ENCODE measurements at regions not wholly inside any gene's neighbourhood (a gene's known extent, or its start where the extent isn't known, plus 50 kb on each side); places are given as distances from the start of the nearest gene placed in this dataset.

GRCh38 chr14:34046799-34047520 is 96.1 kb upstream of the EGLN3 start (continued):
- no peak for TF ChIP-seq RBFOX2 (IDR thresholded peaks at IDR 0.05; ENCODE audit: low read depth, low read length)
- TF ChIP-seq BHLHE40 (IDR thresholded peaks at IDR 0.05; ENCODE audit: low read length) = no peak
- peak; percentile 53; the same call in 1 of the 2 replicates for TF ChIP-seq KLF16 (IDR thresholded peaks at IDR 0.05)
- TF ChIP-seq CBX3 (IDR thresholded peaks at IDR 0.05; ENCODE audit: borderline replicate concordance in 1 of 2, low read length in 2 of 2) = peak in 1 of 2 experiments; percentile 34; a peak in 1 of 3 replicates
- TF ChIP-seq, protein P1, sequence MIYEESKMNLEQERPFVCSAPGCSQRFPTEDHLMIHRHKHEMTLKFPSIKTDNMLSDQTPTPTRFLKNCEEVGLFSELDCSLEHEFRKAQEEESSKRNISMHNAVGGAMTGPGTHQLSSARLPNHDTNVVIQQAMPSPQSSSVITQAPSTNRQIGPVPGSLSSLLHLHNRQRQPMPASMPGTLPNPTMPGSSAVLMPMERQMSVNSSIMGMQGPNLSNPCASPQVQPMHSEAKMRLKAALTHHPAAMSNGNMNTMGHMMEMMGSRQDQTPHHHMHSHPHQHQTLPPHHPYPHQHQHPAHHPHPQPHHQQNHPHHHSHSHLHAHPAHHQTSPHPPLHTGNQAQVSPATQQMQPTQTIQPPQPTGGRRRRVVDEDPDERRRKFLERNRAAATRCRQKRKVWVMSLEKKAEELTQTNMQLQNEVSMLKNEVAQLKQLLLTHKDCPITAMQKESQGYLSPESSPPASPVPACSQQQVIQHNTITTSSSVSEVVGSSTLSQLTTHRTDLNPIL (CRISPR knock-in tag; IDR thresholded peaks at IDR 0.05) = no peak
- 0 out of 2 replicates have a peak, but pooled peaks have one; percentile 50 for TF ChIP-seq ZNF766 (CRISPR knock-in tag; conservative IDR thresholded peaks at IDR 0.05)
- TF ChIP-seq SMARCA4 (IDR thresholded peaks at IDR 0.05) = peak; percentile 79
- no peak for TF ChIP-seq PTRF (tag; IDR thresholded peaks at IDR 0.05)
- no peak for TF ChIP-seq ZFPM2 (CRISPR knock-in tag; IDR thresholded peaks at IDR 0.05)
- peak; percentile 91 for TF ChIP-seq NFE2 (IDR thresholded peaks at IDR 0.05; ENCODE audit: low read depth)
- 0 out of 2 replicates have a peak, but pooled peaks have one; percentile 25 for TF ChIP-seq SMARCC2 (IDR thresholded peaks at IDR 0.05; ENCODE audit: low read depth)
- TF ChIP-seq POLR2H (tag; IDR thresholded peaks at IDR 0.05; ENCODE audit: low read depth) = no peak
- TF ChIP-seq ZNF274 (IDR thresholded peaks at IDR 0.05; ENCODE audit: borderline replicate concordance, low read depth, low read length) = no peak
- no peak for TF ChIP-seq GABPB1 (CRISPR knock-in tag; IDR thresholded peaks at IDR 0.05)
- TF ChIP-seq, protein P2, sequence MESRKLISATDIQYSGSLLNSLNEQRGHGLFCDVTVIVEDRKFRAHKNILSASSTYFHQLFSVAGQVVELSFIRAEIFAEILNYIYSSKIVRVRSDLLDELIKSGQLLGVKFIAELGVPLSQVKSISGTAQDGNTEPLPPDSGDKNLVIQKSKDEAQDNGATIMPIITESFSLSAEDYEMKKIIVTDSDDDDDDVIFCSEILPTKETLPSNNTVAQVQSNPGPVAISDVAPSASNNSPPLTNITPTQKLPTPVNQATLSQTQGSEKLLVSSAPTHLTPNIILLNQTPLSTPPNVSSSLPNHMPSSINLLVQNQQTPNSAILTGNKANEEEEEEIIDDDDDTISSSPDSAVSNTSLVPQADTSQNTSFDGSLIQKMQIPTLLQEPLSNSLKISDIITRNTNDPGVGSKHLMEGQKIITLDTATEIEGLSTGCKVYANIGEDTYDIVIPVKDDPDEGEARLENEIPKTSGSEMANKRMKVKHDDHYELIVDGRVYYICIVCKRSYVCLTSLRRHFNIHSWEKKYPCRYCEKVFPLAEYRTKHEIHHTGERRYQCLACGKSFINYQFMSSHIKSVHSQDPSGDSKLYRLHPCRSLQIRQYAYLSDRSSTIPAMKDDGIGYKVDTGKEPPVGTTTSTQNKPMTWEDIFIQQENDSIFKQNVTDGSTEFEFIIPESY (CRISPR knock-in tag; IDR thresholded peaks at IDR 0.05) = 0 out of 2 replicates have a peak, but pooled peaks have one; percentile 22
- TF ChIP-seq ZNF121 (CRISPR knock-in tag; conservative IDR thresholded peaks at IDR 0.05) = no peak
- no peak for TF ChIP-seq POLR2AphosphoS2 (IDR thresholded peaks at IDR 0.05; ENCODE audit: low read length)
- TF ChIP-seq TCF15 (CRISPR knock-in tag; IDR thresholded peaks at IDR 0.05) = no peak
- no peak for TF ChIP-seq NCOA2 (IDR thresholded peaks at IDR 0.05; ENCODE audit: partially characterized antibody in 2 of 2)
- no peak for TF ChIP-seq ZNF311 (CRISPR knock-in tag; IDR thresholded peaks at IDR 0.05)
- TF ChIP-seq, protein P3, sequence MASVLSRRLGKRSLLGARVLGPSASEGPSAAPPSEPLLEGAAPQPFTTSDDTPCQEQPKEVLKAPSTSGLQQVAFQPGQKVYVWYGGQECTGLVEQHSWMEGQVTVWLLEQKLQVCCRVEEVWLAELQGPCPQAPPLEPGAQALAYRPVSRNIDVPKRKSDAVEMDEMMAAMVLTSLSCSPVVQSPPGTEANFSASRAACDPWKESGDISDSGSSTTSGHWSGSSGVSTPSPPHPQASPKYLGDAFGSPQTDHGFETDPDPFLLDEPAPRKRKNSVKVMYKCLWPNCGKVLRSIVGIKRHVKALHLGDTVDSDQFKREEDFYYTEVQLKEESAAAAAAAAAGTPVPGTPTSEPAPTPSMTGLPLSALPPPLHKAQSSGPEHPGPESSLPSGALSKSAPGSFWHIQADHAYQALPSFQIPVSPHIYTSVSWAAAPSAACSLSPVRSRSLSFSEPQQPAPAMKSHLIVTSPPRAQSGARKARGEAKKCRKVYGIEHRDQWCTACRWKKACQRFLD (CRISPR knock-in tag; IDR thresholded peaks at IDR 0.05) = no peak
- TF ChIP-seq ZNF75A (CRISPR knock-in tag; IDR thresholded peaks at IDR 0.05) = no peak
- no peak for TF ChIP-seq MED1 (CRISPR knock-in tag; IDR thresholded peaks at IDR 0.05; ENCODE audit: borderline replicate concordance)
- peak; percentile 41 for TF ChIP-seq MAFG (tag; conservative IDR thresholded peaks at IDR 0.05)
- TF ChIP-seq RNF2 (IDR thresholded peaks at IDR 0.05) = peak; percentile 57; the same call in 1 of the 2 replicates
- peak; percentile 54; the same call in 1 of the 2 replicates for TF ChIP-seq STAT5A (IDR thresholded peaks at IDR 0.05; ENCODE audit: borderline replicate concordance, low read length)

Measured in K562 (cell line).